T-cell (primary cell): ENCODE measurements at regions not wholly inside any gene's neighbourhood (a gene's known extent, or its start where the extent isn't known, plus 50 kb on each side); places are given as distances from the start of the nearest gene placed in this dataset.

Source experiments
- ATAC-seq, 4 experiments: fragments of 200-7000 bp in 3 of 4; fragments of 150-1000 bp in 1 of 4; cut with Tn5 transposase; replicated peaks in 1 of 4; 1 replicate in 3 of 4; 2 replicates in 1 of 4; pipeline ENCODE4 v1.10.0; 2021; ENCODE audit warnings: moderate library complexity in 3 of 4, mild to moderate bottlenecking in 2 of 4, moderate number of reproducible peaks in 1 of 4
- CTCF ChIA-PET, 2 donors: fragments of 300-600 bp; sonication (Branson Sonifier 250); formaldehyde crosslinking; loops; one replicate each; lab custom pipeline; 2022; ENCODE audit warnings: antibody characterized with exemption in 2 of 2; lab: Charles Lee
- POLR2A ChIA-PET, 2 donors: fragments of 300-600 bp; sonication (Branson Sonifier 250); formaldehyde crosslinking; loops; one replicate each; lab custom pipeline; 2022; ENCODE audit warnings: antibody characterized with exemption in 2 of 2; lab: Charles Lee
- DNase-seq, 35 experiments: peaks; one replicate each; pipeline versions ENCODE4 v3.0.0 to v3.0.0-alpha.2; 2013 to 2023
- H3K27ac ChIP-seq: one replicate; pipeline ENCODE4 v1.5.1; 2013; ENCODE audit warnings: low read length
- H3K27me3 ChIP-seq, 2 experiments: replicated peaks in 1 of 2; 1 replicate in 1 of 2; 2 replicates in 1 of 2; pipeline versions ENCODE4 v1.6.1 to v1.7.0; 2013; ENCODE audit warnings: low read length in 1 of 2, mixed read lengths in 1 of 2; ENCODE audit not compliant: control insufficient read depth in 2 of 2, insufficient read depth in 2 of 2; ENCODE audit errors: extremely low read depth in 1 of 2
- H3K36me3 ChIP-seq, 2 donors: 1 replicate in 1 of 2; 2 replicates in 1 of 2; pipeline versions ENCODE4 v1.6.1 to v1.7.0; 2013; ENCODE audit warnings: low read length in 1 of 2; ENCODE audit not compliant: control insufficient read depth in 2 of 2, insufficient read depth in 1 of 2; ENCODE audit errors: extremely low read depth in 1 of 2
- H3K4me1 ChIP-seq, 2 experiments: 1 replicate in 1 of 2; 2 replicates in 1 of 2; pipeline versions ENCODE4 v1.6.1 to v1.7.0; 2013; ENCODE audit warnings: low read length in 2 of 2, mixed read lengths in 1 of 2; ENCODE audit not compliant: insufficient read depth in 2 of 2, control insufficient read depth in 1 of 2; ENCODE audit errors: extremely low read depth in 1 of 2
- H3K4me3 ChIP-seq, 2 donors: 1 replicate in 1 of 2; 2 replicates in 1 of 2; pipeline versions ENCODE4 v1.5.1 to v1.7.0; 2013; ENCODE audit warnings: mild to moderate bottlenecking in 2 of 2, low read length in 1 of 2, moderate library complexity in 1 of 2; ENCODE audit not compliant: control insufficient read depth in 1 of 2; ENCODE audit errors: extremely low read depth in 1 of 2
- H3K9me3 ChIP-seq: 2 replicates; pipeline ENCODE4 v1.7.0; 2013
- H3K27ac Mint-ChIP-seq, 2 donors: one replicate each; pipeline ENCODE4 v1.8.0; 2020 to 2021; ENCODE audit warnings: mild to moderate bottlenecking in 2 of 2, mixed read lengths in 2 of 2
- H3K27me3 Mint-ChIP-seq, 2 donors: one replicate each; pipeline ENCODE4 v1.8.0; 2021 to 2022; ENCODE audit warnings: mixed read lengths in 2 of 2
- H3K36me3 Mint-ChIP-seq: one replicate; pipeline ENCODE4 v1.8.0; 2021; ENCODE audit warnings: mixed read lengths
- H3K4me1 Mint-ChIP-seq, 3 donors: one replicate each; pipeline ENCODE4 v1.8.0; 2020 to 2022; ENCODE audit warnings: mixed read lengths in 3 of 3, mild to moderate bottlenecking in 1 of 3
- H3K4me3 Mint-ChIP-seq, 3 donors: one replicate each; pipeline ENCODE4 v1.8.0; 2020 to 2022; ENCODE audit warnings: mild to moderate bottlenecking in 3 of 3, mixed read lengths in 3 of 3, moderate library complexity in 3 of 3
- H3K9me3 Mint-ChIP-seq, 3 donors: one replicate each; pipeline ENCODE4 v1.8.0; 2020 to 2022; ENCODE audit warnings: mixed read lengths in 3 of 3
- WGBS: methylation state at CpG from one replicate; pipeline ENCODE4 v1.1.5; 2013; ENCODE audit warnings: missing lambda C conversion rate; ENCODE audit not compliant: insufficient coverage; 5-methylcytosine and 5-hydroxymethylcytosine counted together

DNA sequence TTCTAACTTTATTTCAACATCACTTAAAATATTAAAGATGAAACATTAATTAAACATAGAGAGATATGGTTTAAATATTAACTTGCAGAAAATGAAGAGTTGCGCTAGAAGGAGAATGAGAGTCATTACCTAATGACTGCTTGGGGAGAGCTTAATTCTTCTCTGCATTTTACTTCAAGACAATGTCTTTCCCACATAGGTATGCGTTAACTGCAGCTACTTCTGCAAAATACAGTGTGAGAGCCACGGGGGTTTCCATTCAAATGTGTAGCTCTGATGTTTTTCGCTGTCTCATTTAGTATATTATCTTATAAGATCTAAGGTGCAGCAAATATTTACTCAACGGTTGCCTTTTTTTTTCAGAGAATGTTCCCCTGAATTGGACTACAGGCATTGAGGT is 126.7 kb downstream of the TMX3 start:
- no CpG with 5 or more reads among the region's 5 CpGs for WGBS
- Mint-ChIP-seq H3K4me3 (no peak overlapping the region), H3K9me3 (no peaks in the 10 kb centered on the region), H3K27ac (no peak overlapping the region), H3K36me3 (no peaks in the 10 kb centered on the region), H3K27me3 (no peaks in the 10 kb centered on the region), H3K4me1 (no peaks in the 10 kb centered on the region)
- no peaks in the 10 kb centered on the region for H3K4me1 ChIP-seq
- POLR2A ChIA-PET = interaction anchor here in 1 of 2 donors (0.7 kb wide), 1 partner anchor 14 kb away, joined by 3 read pairs; no protein-coding TSS in a partner anchor
- no peak for DNase-seq
- no peak for ATAC-seq
- H3K9me3 ChIP-seq = no peaks in the 10 kb centered on the region
- no peak overlapping the region for H3K4me3 ChIP-seq
- H3K27me3 ChIP-seq = no peaks in the 10 kb centered on the region
- H3K36me3 ChIP-seq = no peaks in the 10 kb centered on the region
- H3K27ac ChIP-seq = no peak overlapping the region
- CTCF ChIA-PET = no interaction called here

DNA sequence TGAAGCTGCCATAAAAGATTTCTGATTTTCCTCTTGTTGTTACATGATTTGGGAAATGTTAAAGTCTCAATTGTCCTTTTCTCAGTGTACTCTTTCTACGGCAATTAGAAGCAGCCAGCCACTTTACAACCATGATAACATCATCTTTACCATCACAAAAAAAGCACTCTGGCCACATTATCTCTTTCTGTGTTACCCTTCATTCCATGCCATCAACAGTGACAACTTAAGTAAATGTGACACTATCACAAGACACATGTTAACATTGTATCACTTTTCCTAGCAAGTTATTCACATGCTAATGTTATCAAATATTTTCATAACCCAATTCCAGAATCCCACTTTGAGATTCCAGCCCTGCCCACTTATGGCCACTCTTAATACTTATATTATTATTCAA is 131.2 kb downstream of the TMX3 start:
- 83% methylated on average over 1 of the region's 1 CpG for WGBS
- ATAC-seq (no peak), DNase-seq (no peak)
- POLR2A ChIA-PET = no interaction called here
- Mint-ChIP-seq H3K4me1 (no peaks in the 10 kb centered on the region), H3K27ac (no peak overlapping the region), H3K36me3 (no peaks in the 10 kb centered on the region), H3K27me3 (no peaks in the 10 kb centered on the region), H3K9me3 (no peaks in the 10 kb centered on the region), H3K4me3 (no peak overlapping the region)
- Histone ChIP-seq H3K4me3 (no peak overlapping the region), H3K27ac (no peak overlapping the region), H3K9me3 (no peaks in the 10 kb centered on the region), H3K36me3 (no peaks in the 10 kb centered on the region), H3K27me3 (no peaks in the 10 kb centered on the region), H3K4me1 (no peaks in the 10 kb centered on the region)
- CTCF ChIA-PET = no interaction called here

DNA sequence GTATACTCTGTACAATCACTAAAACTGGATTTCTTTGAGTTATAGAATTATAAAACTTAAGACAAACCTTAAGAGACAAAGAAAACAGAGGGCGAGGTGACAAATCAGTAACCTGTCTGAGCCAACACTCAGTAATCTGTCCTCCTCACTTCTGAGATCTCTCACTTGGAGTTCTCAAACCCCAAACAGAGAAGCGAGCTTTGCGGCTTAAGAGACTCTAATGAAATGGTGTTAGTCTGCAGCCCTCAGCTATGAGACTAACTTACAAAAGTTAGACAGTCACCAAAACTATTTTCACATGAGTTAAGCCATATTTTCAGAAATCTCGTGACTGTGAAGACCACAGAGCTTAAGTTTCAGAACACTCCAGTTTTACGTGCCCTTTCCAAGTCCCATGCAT is 140.6 kb downstream of the TMX3 start:
- ATAC-seq (no peak), DNase-seq (no peak)
- Mint-ChIP-seq H3K27ac (no peak overlapping the region), H3K27me3 (peaks cover 0 to 4% of the 10 kb centered on the region in 2 donors), H3K4me1 (no peaks in the 10 kb centered on the region), H3K4me3 (no peak overlapping the region), H3K36me3 (no peaks in the 10 kb centered on the region), H3K9me3 (peaks cover 0 to 15% (median 3%) of the 10 kb centered on the region in 3 donors)
- POLR2A ChIA-PET = interaction anchor here in 1 of 2 donors (0.6 kb wide), 1 partner anchor 13 kb away, joined by 3 read pairs; no protein-coding TSS in a partner anchor
- no peaks in the 10 kb centered on the region for H3K4me1 ChIP-seq
- H3K9me3 ChIP-seq = no peaks in the 10 kb centered on the region
- no peak overlapping the region for H3K4me3 ChIP-seq
- H3K27ac ChIP-seq = no peak overlapping the region
- WGBS = no CpG with 5 or more reads among the region's 5 CpGs
- CTCF ChIA-PET = interaction anchor here in 1 of 2 donors (0.6 kb wide), 1 partner anchor 95 kb away, joined by 3 read pairs; no protein-coding TSS in a partner anchor
- no peaks in the 10 kb centered on the region for H3K27me3 ChIP-seq
- no peaks in the 10 kb centered on the region for H3K36me3 ChIP-seq

DNA sequence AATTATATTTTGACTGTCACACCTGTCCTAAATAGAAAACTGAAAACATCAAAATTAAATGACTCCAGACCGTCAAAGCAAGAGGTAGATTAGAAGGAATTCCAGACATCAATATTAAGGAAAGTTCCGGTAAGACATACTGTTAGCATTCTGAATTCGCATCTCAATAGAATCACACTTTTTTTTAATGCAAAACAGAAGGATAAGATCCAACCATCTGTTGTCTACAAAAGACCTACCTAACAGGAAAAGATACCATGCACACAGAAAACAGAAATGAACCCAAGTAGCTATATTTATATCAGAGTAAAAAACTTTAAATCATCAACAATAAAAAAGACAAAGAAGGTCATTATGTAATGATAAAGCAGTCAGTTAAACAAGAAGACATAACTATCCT is 145.0 kb downstream of the TMX3 start:
- Histone ChIP-seq H3K9me3 (no peaks in the 10 kb centered on the region), H3K36me3 (no peaks in the 10 kb centered on the region), H3K27ac (no peak overlapping the region), H3K4me3 (no peak overlapping the region), H3K4me1 (no peaks in the 10 kb centered on the region), H3K27me3 (no peaks in the 10 kb centered on the region)
- Mint-ChIP-seq H3K27me3 (peaks cover 0 to 8% of the 10 kb centered on the region in 2 donors), H3K36me3 (no peaks in the 10 kb centered on the region), H3K27ac (no peak overlapping the region), H3K4me1 (no peaks in the 10 kb centered on the region), H3K4me3 (no peak overlapping the region), H3K9me3 (peaks cover 0 to 15% (median 3%) of the 10 kb centered on the region in 3 donors)
- DNase-seq (no peak), ATAC-seq (no peak)
- POLR2A ChIA-PET = no interaction called here
- CTCF ChIA-PET = no interaction called here
- WGBS = no CpG with 5 or more reads among the region's 3 CpGs

DNA sequence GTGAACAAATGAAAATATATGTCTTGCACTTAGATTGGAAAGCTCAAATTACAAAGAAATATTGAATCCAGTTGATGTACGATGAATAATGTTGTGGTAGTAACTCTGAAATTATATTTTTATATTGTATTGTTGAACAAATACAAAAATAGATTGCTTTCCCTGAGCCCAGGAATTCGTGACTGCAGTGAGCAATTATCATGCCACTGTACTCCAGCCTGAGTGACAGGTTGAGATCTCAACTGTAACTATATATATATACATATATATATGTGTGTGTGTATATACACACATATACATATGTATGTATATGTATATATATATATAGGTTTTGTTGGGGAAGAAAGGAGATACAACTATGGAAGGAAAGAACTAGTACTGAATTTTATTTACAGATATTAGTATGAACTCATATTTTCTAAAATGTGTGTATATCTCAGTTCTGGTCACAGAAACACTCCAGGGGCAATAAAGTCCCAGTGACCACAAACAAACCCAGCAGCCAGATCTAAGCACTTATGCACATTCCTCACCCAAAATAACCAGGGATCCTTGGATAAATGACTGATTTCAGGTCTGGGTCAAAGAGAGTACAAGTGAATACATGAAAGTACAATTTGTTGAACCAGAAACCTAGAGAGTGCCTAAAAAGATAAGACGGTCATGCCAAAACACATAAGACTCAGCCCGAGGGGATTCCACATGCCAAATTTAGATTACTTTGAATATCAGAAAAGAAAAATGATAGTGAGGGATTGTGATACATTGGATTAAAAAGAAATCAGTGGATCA is 146.3 kb downstream of the TMX3 start:
- H3K4me1 ChIP-seq = no peaks in the 10 kb centered on the region
- H3K4me3 ChIP-seq = no peak overlapping the region
- WGBS = 83% methylated on average over 1 of the region's 4 CpGs
- no peaks in the 10 kb centered on the region for H3K9me3 ChIP-seq
- Mint-ChIP-seq H3K4me1 (no peaks in the 10 kb centered on the region), H3K36me3 (no peaks in the 10 kb centered on the region), H3K27me3 (peaks cover 0 to 8% of the 10 kb centered on the region in 2 donors), H3K9me3 (peaks cover 0 to 15% (median 3%) of the 10 kb centered on the region in 3 donors), H3K4me3 (no peak overlapping the region), H3K27ac (no peak overlapping the region)
- ChIA-PET POLR2A (no interaction called here), CTCF (no interaction called here)
- no peak for ATAC-seq
- H3K27me3 ChIP-seq = no peaks in the 10 kb centered on the region
- DNase-seq = no peak
- H3K36me3 ChIP-seq = no peaks in the 10 kb centered on the region
- no peak overlapping the region for H3K27ac ChIP-seq

DNA sequence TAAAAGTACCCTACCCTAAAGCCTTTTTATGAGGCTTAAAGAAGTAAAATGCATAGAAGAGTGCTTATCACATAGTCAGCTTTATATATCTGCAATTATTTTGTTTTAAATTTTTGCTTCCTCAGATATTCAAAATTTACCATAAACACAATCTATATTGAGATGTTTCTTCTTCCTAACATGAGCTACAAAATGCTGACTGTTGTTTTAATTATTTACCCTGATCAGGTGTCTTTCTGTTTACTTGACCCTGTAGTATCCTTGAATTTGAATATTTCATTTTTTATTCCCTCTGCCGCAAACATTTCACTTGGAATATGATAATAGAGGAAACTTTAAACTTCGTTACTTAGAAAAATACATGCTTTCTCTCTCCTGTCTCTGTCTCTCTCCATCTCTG is 147.9 kb downstream of the TMX3 start:
- Mint-ChIP-seq H3K4me1 (no peaks in the 10 kb centered on the region), H3K9me3 (peaks cover 0 to 12% (median 1%) of the 10 kb centered on the region in 3 donors), H3K36me3 (no peaks in the 10 kb centered on the region), H3K27me3 (peaks cover 0 to 8% of the 10 kb centered on the region in 2 donors), H3K27ac (no peak overlapping the region), H3K4me3 (no peak overlapping the region)
- Histone ChIP-seq H3K36me3 (no peaks in the 10 kb centered on the region), H3K4me3 (no peak overlapping the region), H3K27ac (no peak overlapping the region), H3K27me3 (no peaks in the 10 kb centered on the region), H3K4me1 (no peaks in the 10 kb centered on the region), H3K9me3 (no peaks in the 10 kb centered on the region)
- DNase-seq = no peak
- POLR2A ChIA-PET = no interaction called here
- CTCF ChIA-PET = no interaction called here
- no CpG with 5 or more reads among the region's 2 CpGs for WGBS
- no peak for ATAC-seq
